ENCODE measurements at regions not wholly inside any gene's neighbourhood (a gene's known extent, or its start where the extent isn't known, plus 50 kb on each side); places are given as distances from the start of the nearest gene placed in this dataset.
"Not testable (repeated sequence)": the region's sequence is repeated elsewhere in the genome, so short reads cannot be mapped to it uniquely, and the experiment has no call there.

DNA sequence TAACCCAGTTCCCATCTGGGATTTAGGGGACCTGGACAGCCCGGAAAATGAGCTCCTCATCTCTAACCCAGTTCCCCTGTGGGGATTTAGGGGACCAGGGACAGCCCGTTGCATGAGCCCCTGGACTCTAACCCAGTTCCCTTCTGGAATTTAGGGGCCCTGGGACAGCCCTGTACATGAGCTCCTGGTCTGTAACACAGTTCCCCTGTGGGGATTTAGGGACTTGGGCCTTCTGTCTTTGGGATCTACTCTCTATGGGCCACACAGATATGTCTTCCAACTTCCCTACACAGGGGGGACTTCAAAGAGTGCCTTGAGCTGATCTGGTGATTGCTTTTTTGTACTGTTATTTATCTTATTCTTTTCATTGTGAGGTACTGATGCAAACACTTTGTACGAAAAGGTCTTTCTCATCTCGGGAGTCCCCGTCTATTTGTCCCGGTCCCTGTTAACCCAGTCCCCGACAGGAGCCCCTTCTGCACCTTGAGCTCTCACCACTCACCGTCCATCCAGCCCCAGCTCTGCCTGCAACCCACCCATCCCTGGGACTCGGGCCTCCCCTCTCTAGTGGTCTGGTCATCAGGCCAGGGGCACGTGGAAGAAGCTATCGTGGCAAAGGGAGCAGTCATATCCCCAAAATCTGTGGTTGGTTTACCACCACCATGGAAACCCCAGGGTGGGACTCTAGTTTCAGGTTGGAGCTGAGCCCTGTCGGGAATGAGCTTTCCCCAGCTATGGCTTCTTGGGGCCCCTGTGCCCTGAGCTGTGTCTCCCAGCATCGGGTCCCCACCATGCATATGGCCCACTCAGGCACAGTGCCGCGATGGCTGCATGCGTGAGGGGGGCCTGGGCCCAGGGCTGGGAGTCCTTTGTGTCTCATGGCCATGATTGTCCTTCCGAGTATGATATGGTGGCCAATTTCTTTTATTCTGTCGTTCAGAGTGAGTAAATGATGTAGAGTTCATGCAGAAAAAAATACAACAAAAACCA is 270.4 kb upstream of the PLCXD1 start:
- H3K9me3 ChIP-seq (replicated peaks; ENCODE audit: control insufficient read depth, low read depth, low read length); H3K4me3 ChIP-seq (ENCODE audit: low read length): not testable (repeated sequence)
- WGBS (ENCODE audit: insufficient coverage), result no CpG with 5 or more reads among the region's 18 CpGs

DNA sequence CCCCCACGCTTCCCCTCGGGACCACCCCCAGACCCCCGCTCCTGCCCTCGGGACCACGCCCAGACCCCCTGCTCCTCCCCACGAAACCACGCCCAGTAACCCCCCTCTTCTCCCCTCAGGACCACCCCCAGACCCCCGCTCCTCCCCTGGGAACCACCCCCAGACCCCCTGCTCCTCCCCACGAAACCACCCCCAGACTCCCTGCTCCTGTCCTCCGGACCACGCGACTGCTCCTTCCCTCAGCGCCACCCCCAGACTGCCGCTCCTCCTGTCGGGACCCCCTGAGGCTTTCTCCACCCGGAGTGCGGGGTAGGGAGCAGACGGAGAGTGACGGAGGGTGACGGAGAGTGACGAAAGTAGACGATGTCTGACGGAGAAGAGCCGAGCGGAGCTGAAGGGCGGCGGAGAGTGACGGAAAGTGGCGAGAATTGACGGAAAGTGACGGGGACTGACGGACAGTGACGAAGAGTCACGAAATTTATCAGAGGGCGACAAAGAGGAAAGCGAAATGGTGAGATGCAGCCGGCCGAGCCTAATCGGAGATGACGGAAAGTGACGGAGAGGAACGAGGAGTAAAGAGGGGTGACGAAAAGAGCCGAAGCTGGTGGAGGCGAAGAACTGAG is 267.2 kb upstream of the PLCXD1 start:
- H3K9me3 ChIP-seq (replicated peaks; ENCODE audit: control insufficient read depth, low read depth, low read length); H3K27ac ChIP-seq (ENCODE audit: low read length); H3K27me3 ChIP-seq (ENCODE audit: control insufficient read depth, insufficient read depth, low read length); DNase-seq; H3K4me1 ChIP-seq (ENCODE audit: control insufficient read depth, insufficient read depth, low read length); H3K4me3 ChIP-seq (ENCODE audit: low read length); H3K36me3 ChIP-seq (ENCODE audit: control insufficient read depth, insufficient read depth, low read length): not testable (repeated sequence)
- no CpG with 5 or more reads among the region's 45 CpGs for WGBS (ENCODE audit: insufficient coverage)

More for the DNA sequence above, 270.4 kb upstream of the PLCXD1 start:
- H3K27ac ChIP-seq (ENCODE audit: low read length); H3K27me3 ChIP-seq (ENCODE audit: control insufficient read depth, insufficient read depth, low read length); DNase-seq; H3K36me3 ChIP-seq (ENCODE audit: control insufficient read depth, insufficient read depth, low read length); H3K4me1 ChIP-seq (ENCODE audit: control insufficient read depth, insufficient read depth, low read length): not testable (repeated sequence)

DNA sequence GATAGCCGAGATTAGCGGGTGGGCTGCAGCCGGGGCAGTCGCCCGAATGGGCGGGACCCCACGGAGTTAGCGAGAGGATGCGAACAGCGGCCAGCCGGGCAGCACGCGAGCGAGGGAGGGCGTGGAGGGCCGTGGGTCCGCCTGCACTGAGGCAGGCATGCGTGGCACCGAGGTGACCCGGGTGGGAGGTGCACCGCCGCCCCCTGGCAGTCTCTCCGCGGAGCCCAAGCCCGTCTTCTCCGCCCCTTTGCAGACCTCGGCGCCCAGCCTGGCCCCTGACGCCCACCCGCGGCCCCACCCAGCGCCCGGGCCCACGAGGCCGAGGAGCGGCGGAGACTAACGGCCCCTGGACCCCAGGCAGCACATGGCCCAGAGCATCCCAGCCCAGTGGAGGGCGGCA is 266.7 kb upstream of the PLCXD1 start:
- H3K27me3 ChIP-seq (ENCODE audit: control insufficient read depth, insufficient read depth, low read length); H3K9me3 ChIP-seq (replicated peaks; ENCODE audit: control insufficient read depth, low read depth, low read length); H3K27ac ChIP-seq (ENCODE audit: low read length); DNase-seq; H3K36me3 ChIP-seq (ENCODE audit: control insufficient read depth, insufficient read depth, low read length); H3K4me3 ChIP-seq (ENCODE audit: low read length); H3K4me1 ChIP-seq (ENCODE audit: control insufficient read depth, insufficient read depth, low read length): not testable (repeated sequence)
- WGBS (ENCODE audit: insufficient coverage), result no CpG with 5 or more reads among the region's 39 CpGs

DNA sequence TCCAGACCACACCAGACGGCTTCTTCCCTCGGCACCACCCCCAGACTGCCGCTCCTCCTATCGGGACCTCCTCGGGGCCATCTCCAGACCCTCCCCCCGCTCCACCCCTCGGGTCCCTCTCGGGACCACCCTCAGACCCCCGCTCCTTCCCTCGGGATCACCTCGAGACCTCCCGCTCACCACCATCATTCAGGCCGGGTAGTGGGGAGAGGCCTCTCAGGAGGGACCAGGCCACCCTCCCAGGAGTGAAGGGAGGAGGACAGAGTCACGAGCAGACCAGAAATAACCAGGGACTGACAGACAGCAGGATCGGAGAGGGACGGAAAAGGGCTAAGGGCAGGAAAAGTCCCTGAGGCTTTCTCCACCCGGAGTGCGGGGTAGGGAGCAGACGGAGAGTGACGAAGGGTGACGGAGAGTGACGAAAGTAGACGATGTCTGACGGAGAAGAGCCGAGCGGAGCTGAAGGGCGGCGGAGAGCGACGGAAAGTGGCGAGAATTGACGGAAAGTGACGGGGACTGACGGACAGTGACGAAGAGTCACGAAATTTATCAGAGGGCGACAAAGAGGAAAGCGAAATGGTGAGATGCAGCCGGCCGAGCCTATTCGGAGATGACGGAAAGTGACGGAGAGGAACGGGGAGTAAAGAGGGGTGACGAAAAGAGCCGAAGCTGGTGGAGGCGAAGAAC is 262.3 kb upstream of the PLCXD1 start:
- not testable (repeated sequence) for H3K36me3 ChIP-seq (ENCODE audit: control insufficient read depth, insufficient read depth, low read length); H3K9me3 ChIP-seq (replicated peaks; ENCODE audit: control insufficient read depth, low read depth, low read length); DNase-seq; H3K27me3 ChIP-seq (ENCODE audit: control insufficient read depth, insufficient read depth, low read length); H3K27ac ChIP-seq (ENCODE audit: low read length); H3K4me3 ChIP-seq (ENCODE audit: low read length); H3K4me1 ChIP-seq (ENCODE audit: control insufficient read depth, insufficient read depth, low read length)
- no CpG with 5 or more reads among the region's 47 CpGs for WGBS (ENCODE audit: insufficient coverage)

DNA sequence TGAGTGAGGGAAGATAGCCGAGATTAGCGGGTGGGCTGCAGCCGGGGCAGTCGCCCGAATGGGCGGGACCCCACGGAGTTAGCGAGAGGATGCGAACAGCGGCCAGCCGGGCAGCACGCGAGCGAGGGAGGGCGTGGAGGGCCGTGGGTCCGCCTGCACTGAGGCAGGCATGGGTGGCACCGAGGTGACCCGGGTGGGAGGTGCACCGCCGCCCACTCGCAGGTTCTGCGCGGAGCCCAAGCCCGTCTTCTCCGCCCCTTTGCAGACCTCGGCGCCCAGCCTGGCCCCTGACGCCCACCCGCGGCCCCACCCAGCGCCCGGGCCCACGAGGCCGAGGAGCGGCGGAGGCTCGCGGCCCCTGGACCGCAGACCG is 261.7 kb upstream of the PLCXD1 start:
- not testable (repeated sequence) for H3K27me3 ChIP-seq (ENCODE audit: control insufficient read depth, insufficient read depth, low read length); H3K9me3 ChIP-seq (replicated peaks; ENCODE audit: control insufficient read depth, low read depth, low read length); H3K4me3 ChIP-seq (ENCODE audit: low read length); H3K27ac ChIP-seq (ENCODE audit: low read length); H3K36me3 ChIP-seq (ENCODE audit: control insufficient read depth, insufficient read depth, low read length); H3K4me1 ChIP-seq (ENCODE audit: control insufficient read depth, insufficient read depth, low read length); DNase-seq
- WGBS (ENCODE audit: insufficient coverage), result no CpG with 5 or more reads among the region's 41 CpGs

DNA sequence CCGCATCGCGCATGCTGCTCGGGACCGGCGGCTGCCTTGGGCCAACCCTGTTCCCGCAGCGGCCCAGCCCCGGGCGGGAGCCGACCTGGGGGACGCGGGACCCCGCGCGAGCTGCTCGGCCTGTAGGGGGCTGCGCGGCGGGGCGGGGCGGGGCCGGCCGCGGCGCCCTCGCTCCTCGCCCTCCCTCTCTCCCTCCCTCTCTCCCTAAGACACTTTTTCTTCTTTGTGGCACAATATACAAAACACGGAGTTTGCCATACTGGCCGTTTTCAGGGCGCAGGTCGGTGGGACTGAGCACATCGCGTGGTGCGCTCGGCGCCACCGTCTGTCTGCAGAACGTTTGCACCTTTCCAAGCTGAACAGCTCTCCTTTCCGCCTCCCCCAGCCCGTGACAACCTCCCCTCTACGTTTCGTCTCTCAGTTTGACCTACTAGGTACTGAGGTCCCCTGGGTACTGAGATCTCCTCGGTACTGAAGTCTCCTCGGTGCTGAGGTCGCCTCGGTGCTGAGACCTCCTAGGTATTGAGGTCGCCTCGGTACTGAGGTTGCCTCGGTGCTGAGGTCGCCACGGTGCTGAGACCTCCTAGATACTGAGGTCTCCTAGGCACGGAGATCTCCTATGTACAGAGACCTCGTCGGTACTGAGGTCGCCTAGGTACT is 261.1 kb upstream of the PLCXD1 start:
- WGBS (ENCODE audit: insufficient coverage), result 69% methylated on average over 48 of the region's 56 CpGs
- H3K27me3 ChIP-seq (ENCODE audit: control insufficient read depth, insufficient read depth, low read length), result no peaks in the 10 kb centered on the region
- no peaks in the 10 kb centered on the region for H3K36me3 ChIP-seq (ENCODE audit: control insufficient read depth, insufficient read depth, low read length)
- H3K27ac ChIP-seq (ENCODE audit: low read length), result no peak overlapping the region
- peak; percentile 1 for DNase-seq
- no peaks in the 10 kb centered on the region for H3K9me3 ChIP-seq (replicated peaks; ENCODE audit: control insufficient read depth, low read depth, low read length)
- H3K4me3 ChIP-seq (ENCODE audit: low read length), result no peak overlapping the region
- H3K4me1 ChIP-seq (ENCODE audit: control insufficient read depth, insufficient read depth, low read length), result no peaks in the 10 kb centered on the region

DNA sequence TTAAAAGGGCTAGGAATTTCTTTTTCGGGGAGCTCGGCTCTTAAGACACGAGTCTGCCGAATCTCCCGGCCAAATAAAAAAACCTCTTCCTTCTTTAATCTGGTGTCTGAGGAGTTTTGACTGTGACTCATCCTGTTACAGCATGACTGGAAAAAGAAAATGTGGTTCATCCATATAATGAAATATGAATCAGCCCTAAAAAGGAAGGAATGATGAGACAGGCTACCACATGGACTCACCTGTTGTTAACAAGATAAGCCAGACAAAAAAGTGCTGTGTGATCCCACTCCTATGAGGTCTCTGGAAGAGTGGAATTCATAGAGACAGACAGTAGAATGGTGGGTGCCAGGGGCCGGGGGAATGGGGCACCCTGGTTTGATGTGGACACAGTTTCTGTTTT is 257.0 kb upstream of the PLCXD1 start:
- not testable (repeated sequence) for H3K27ac ChIP-seq (ENCODE audit: low read length); H3K27me3 ChIP-seq (ENCODE audit: control insufficient read depth, insufficient read depth, low read length); H3K9me3 ChIP-seq (replicated peaks; ENCODE audit: control insufficient read depth, low read depth, low read length); H3K36me3 ChIP-seq (ENCODE audit: control insufficient read depth, insufficient read depth, low read length); H3K4me3 ChIP-seq (ENCODE audit: low read length); H3K4me1 ChIP-seq (ENCODE audit: control insufficient read depth, insufficient read depth, low read length); DNase-seq
- WGBS (ENCODE audit: insufficient coverage), result no CpG with 5 or more reads among the region's 6 CpGs

Measured in muscle of leg (tissue), 3 donors.